C4-2B (cell line): ENCODE measurements at regions not wholly inside any gene's neighbourhood (a gene's known extent, or its start where the extent isn't known, plus 50 kb on each side); places are given as distances from the start of the nearest gene placed in this dataset.

Experiments used
- ZFX ChIP-seq: fragments of 450-650 bp; IDR thresholded peaks from 2 replicates; pipeline ENCODE4 v1.6.1; 2017
- TF ChIP-seq, protein P1 (sequence below): fragments of 450-650 bp; conservative IDR thresholded peaks from 2 replicates; pipeline ENCODE4 v1.5.1; 2017; ENCODE audit warnings: mild to moderate bottlenecking

DNA sequence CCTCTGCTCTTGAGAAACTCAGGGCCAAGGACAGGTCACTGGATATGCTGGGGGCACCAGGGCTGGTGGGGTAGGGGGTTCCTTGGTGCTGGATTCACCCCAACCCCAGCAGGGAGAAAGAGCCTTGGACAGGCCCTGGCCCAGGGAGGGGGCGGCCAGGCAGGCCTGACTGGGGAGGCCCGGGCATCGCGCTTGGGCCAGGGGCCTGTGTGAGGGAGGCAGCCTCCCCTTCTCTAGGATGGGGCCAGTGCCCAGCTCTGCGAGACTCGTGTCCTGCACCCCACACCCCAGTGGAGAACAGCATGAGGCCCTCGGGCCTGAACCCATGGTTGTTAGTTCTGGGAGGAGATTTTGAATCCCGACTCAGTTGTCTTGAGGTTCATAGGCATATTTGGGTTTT lies 217.1 kb downstream of the ZNF248 start:
- TF ChIP-seq, protein P1, sequence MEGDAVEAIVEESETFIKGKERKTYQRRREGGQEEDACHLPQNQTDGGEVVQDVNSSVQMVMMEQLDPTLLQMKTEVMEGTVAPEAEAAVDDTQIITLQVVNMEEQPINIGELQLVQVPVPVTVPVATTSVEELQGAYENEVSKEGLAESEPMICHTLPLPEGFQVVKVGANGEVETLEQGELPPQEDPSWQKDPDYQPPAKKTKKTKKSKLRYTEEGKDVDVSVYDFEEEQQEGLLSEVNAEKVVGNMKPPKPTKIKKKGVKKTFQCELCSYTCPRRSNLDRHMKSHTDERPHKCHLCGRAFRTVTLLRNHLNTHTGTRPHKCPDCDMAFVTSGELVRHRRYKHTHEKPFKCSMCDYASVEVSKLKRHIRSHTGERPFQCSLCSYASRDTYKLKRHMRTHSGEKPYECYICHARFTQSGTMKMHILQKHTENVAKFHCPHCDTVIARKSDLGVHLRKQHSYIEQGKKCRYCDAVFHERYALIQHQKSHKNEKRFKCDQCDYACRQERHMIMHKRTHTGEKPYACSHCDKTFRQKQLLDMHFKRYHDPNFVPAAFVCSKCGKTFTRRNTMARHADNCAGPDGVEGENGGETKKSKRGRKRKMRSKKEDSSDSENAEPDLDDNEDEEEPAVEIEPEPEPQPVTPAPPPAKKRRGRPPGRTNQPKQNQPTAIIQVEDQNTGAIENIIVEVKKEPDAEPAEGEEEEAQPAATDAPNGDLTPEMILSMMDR, result no peak
- TF ChIP-seq ZFX, result no peak
